ENCODE measurements at regions not wholly inside any gene's neighbourhood (a gene's known extent, or its start where the extent isn't known, plus 50 kb on each side); places are given as distances from the start of the nearest gene placed in this dataset.

DNA sequence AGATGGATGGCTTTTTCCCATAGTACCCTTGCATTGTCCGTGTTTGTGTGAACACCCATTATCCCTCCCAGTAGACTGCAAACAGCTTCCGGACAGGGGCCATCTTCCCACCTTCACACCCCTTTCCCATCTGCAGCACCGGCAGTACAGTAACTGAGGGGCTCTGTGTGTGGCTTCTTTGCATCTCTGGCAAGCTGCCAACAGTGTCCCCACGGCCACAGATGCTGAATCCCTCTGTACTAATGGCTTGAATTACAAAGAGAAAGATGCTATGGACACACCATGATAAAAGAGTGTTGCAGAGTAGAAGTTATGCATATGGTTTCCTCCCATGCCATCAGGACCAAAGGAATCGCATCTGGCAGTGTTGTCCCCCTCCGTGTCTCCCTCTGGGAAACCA is 101.1 kb upstream of the CDYL start:
- no peak for TF ChIP-seq EZH2phosphoT487 (IDR thresholded peaks at IDR 0.05; ENCODE audit: borderline replicate concordance, low read depth, low read length)
- TF ChIP-seq, protein P1, sequence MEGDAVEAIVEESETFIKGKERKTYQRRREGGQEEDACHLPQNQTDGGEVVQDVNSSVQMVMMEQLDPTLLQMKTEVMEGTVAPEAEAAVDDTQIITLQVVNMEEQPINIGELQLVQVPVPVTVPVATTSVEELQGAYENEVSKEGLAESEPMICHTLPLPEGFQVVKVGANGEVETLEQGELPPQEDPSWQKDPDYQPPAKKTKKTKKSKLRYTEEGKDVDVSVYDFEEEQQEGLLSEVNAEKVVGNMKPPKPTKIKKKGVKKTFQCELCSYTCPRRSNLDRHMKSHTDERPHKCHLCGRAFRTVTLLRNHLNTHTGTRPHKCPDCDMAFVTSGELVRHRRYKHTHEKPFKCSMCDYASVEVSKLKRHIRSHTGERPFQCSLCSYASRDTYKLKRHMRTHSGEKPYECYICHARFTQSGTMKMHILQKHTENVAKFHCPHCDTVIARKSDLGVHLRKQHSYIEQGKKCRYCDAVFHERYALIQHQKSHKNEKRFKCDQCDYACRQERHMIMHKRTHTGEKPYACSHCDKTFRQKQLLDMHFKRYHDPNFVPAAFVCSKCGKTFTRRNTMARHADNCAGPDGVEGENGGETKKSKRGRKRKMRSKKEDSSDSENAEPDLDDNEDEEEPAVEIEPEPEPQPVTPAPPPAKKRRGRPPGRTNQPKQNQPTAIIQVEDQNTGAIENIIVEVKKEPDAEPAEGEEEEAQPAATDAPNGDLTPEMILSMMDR (conservative IDR thresholded peaks at IDR 0.05; ENCODE audit: low read length), result no peak
